HepG2 (cell line): ENCODE measurements at regions not wholly inside any gene's neighbourhood (a gene's known extent, or its start where the extent isn't known, plus 50 kb on each side); places are given as distances from the start of the nearest gene placed in this dataset.

Experiments
- ATAC-seq: fragments of 200-7000 bp; cut with Tn5 transposase; 3 replicates; pipeline ENCODE4 v1.9.1; 2020; ENCODE audit warnings: mild to moderate bottlenecking, moderate library complexity
- BruUV-seq: library from RNA; stranded (reverse); fragments of 400-500 nt; replicated peaks from 2 replicates; lab custom pipeline; 2021; lab: Mats Ljungman, UMichigan
- CTCF ChIA-PET: fragments of 300-600 bp; formaldehyde crosslinking; extraction: SDS; loops from one replicate; lab custom pipeline; 2021; ENCODE audit warnings: low total read pairs, inconsistent platforms, low intra/inter-chr PET ratio; lab: Yijun Ruan, JAX
- POLR2A ChIA-PET: fragments of 350-600 bp; sonication (Branson Sonifier 250); formaldehyde crosslinking; loops from one replicate; lab custom pipeline; 2020; ENCODE audit warnings: antibody characterized with exemption, inconsistent platforms; lab: Yijun Ruan, JAX
- DNase-seq: peaks from one replicate; pipeline ENCODE4 v3.0.0-alpha.2; 2015; ENCODE audit warnings: low spot score
- FAIRE-seq: peaks from 3 replicates; lab custom pipeline; 2011; peaks lifted over from hg19 to GRCh38; lab: Jason Lieb, UNC
- H2AFZ ChIP-seq: one replicate; pipeline ENCODE4 v1.6.1; 2011; ENCODE audit warnings: low read length, inconsistent platforms
- H3K27ac ChIP-seq: fragments of 300-600 bp; 3 replicates; pipeline ENCODE4 v1.8.0; 2011; ENCODE audit warnings: mixed run types, mild to moderate bottlenecking, mixed read lengths, low read length, inconsistent platforms; ENCODE audit not compliant: insufficient read depth; ENCODE audit errors: extremely low read length
- H3K27me3 ChIP-seq, 2 experiments: fragments of 200-600 bp in 1 of 2; 2 replicates in 1 of 2; 3 replicates in 1 of 2; pipeline versions ENCODE4 v1.6.0 to v1.8.0; 2011; ENCODE audit warnings: low read length in 2 of 2, mild to moderate bottlenecking in 2 of 2, moderate library complexity in 2 of 2, inconsistent platforms in 1 of 2; ENCODE audit not compliant: insufficient read depth in 2 of 2, control insufficient read depth in 1 of 2
- H3K36me3 ChIP-seq, 2 experiments: fragments of 200-600 bp in 1 of 2; replicated peaks in 1 of 2; 2 replicates in 1 of 2; 3 replicates in 1 of 2; pipeline versions ENCODE4 v1.5.1 to v1.8.0; 2011; ENCODE audit warnings: low read length in 2 of 2, inconsistent platforms in 1 of 2; ENCODE audit not compliant: insufficient read depth in 2 of 2, control insufficient read depth in 1 of 2
- H3K4me1 ChIP-seq: 2 replicates; pipeline ENCODE4 v1.5.1; 2012; ENCODE audit warnings: low read length, inconsistent platforms; ENCODE audit not compliant: insufficient read depth
- H3K4me2 ChIP-seq: 2 replicates; pipeline ENCODE4 v1.6.0; 2011; ENCODE audit warnings: low read depth, low read length, inconsistent platforms
- H3K4me3 ChIP-seq, 3 experiments: fragments of 200-600 bp in 1 of 3; sonication (generic), shearing (Covaris generic) in 1 of 3; replicated peaks in 1 of 3; 2 replicates each; pipeline ENCODE4 v1.5.1; 2011 to 2016; ENCODE audit warnings: low read length in 3 of 3, inconsistent platforms in 2 of 3, low read depth in 2 of 3, mild to moderate bottlenecking in 2 of 3, control low read depth in 1 of 3, mixed read lengths in 1 of 3; ENCODE audit not compliant: insufficient read depth in 1 of 3
- H3K79me2 ChIP-seq: one replicate; pipeline ENCODE4 v1.6.1; 2011; ENCODE audit warnings: low read length, inconsistent platforms; ENCODE audit not compliant: insufficient read depth
- H3K9ac ChIP-seq: 2 replicates; pipeline ENCODE4 v1.6.0; 2011; ENCODE audit warnings: mild to moderate bottlenecking, low read depth, low read length, inconsistent platforms; ENCODE audit not compliant: insufficient read depth
- H3K9me3 ChIP-seq: 2 replicates; pipeline ENCODE4 v1.5.1; 2012; ENCODE audit warnings: mild to moderate bottlenecking, low read length
- H4K20me1 ChIP-seq: 2 replicates; pipeline ENCODE4 v1.6.0; 2011; ENCODE audit warnings: inconsistent platforms, mild to moderate bottlenecking, low read length, moderate library complexity; ENCODE audit not compliant: insufficient read depth
- AGO2 ChIP-seq: fragments of 200-400 bp; formaldehyde crosslinking; optimal IDR thresholded peaks from 2 replicates; pipeline ENCODE3; 2017; ENCODE audit warnings: mild to moderate bottlenecking, low read depth, low read length, moderate library complexity
- CREB1 ChIP-seq, 2 experiments: fragments of 450-650 bp in 1 of 2; IDR thresholded peaks; 2 replicates each; pipeline ENCODE4 v1.6.1; 2016 to 2017; ENCODE audit warnings: control low read depth in 1 of 2, mild to moderate bottlenecking in 1 of 2, missing compliant biosample characterization in 1 of 2, missing genetic modification characterization in 1 of 2
- ELF1 ChIP-seq: sonication (generic); formaldehyde crosslinking; IDR thresholded peaks from 2 replicates; pipeline ENCODE4 v1.4.0; 2020; ENCODE audit warnings: missing genetic modification reagents
- MAFF ChIP-seq: IDR thresholded peaks from 2 replicates; pipeline ENCODE4 v1.6.1; 2011; ENCODE audit warnings: low read depth, low read length, improper control_type of control experiment
- MAFK ChIP-seq, 2 experiments: IDR thresholded peaks in 1 of 2; conservative IDR thresholded peaks in 1 of 2; 2 replicates each; pipeline ENCODE4 v1.6.1; 2011; ENCODE audit warnings: improper control_type of control experiment in 2 of 2, low read length in 2 of 2
- MTA1 ChIP-seq: sonication (generic); formaldehyde crosslinking; IDR thresholded peaks from 2 replicates; pipeline ENCODE4 v1.4.0; 2020; ENCODE audit warnings: missing genetic modification reagents, mild to moderate bottlenecking, borderline replicate concordance
- SMC3 ChIP-seq: IDR thresholded peaks from 2 replicates; pipeline ENCODE4 v1.6.1; 2011; ENCODE audit warnings: low read length, improper control_type of control experiment
- in situ Hi-C: cut with HindIII; loops from 2 replicates; pipeline ENCODE4 v1.10.0; 2017; ENCODE audit warnings: low pct_unique_long_range_greater_than_20kb; ENCODE audit not compliant: extremely low pct_ligation_motif_present
- intact Hi-C: fragments of 100-400 bp; cut with micrococcal nuclease; formaldehyde crosslinking; loops from one replicate; pipeline ENCODE4 v1.10.0; 2022; ENCODE audit not compliant: unreplicated experiment
- TF ChIP-seq, protein P1 (sequence below): sonication (generic); formaldehyde crosslinking; IDR thresholded peaks from 2 replicates; pipeline ENCODE4 v1.4.0; 2020; ENCODE audit warnings: missing genetic modification reagents, mild to moderate bottlenecking, borderline replicate concordance
- TF ChIP-seq, protein P2 (sequence below): sonication (generic); formaldehyde crosslinking; IDR thresholded peaks from 2 replicates; pipeline ENCODE4 v1.5.0; 2020; ENCODE audit warnings: missing genetic modification reagents
- TF ChIP-seq, protein P3 (sequence below): sonication (generic); formaldehyde crosslinking; IDR thresholded peaks from 2 replicates; pipeline ENCODE4 v1.4.0; 2020; ENCODE audit warnings: missing genetic modification reagents, low read depth, mild to moderate bottlenecking, borderline replicate concordance
- TF ChIP-seq, protein P4 (sequence below): sonication (generic); formaldehyde crosslinking; IDR thresholded peaks from 2 replicates; pipeline ENCODE4 v1.4.0; 2020; ENCODE audit warnings: missing genetic modification reagents
- TF ChIP-seq, protein P5 (sequence below): sonication (generic); formaldehyde crosslinking; IDR thresholded peaks from 2 replicates; pipeline ENCODE4 v1.4.0; 2020; ENCODE audit warnings: missing genetic modification reagents

DNA sequence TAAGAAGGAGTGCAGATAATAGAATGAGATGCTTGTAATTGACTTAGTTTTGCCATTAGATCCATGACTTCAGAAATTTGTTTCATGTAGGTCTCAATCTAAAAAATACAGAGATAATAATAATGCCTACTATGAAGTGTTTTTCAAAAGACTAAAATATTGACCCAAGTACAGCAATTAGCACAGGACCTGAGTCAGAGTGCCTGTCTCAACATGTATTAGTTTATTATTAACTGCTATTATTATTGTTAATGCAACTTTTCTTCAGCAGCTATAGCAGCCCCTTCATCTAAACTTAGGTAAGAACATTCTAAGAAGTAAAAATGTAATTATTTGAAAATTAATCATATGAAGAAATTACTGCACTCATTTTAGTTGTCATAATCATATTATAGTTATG is 82.9 kb upstream of the HGF start (continued):
- TF ChIP-seq, protein P1, sequence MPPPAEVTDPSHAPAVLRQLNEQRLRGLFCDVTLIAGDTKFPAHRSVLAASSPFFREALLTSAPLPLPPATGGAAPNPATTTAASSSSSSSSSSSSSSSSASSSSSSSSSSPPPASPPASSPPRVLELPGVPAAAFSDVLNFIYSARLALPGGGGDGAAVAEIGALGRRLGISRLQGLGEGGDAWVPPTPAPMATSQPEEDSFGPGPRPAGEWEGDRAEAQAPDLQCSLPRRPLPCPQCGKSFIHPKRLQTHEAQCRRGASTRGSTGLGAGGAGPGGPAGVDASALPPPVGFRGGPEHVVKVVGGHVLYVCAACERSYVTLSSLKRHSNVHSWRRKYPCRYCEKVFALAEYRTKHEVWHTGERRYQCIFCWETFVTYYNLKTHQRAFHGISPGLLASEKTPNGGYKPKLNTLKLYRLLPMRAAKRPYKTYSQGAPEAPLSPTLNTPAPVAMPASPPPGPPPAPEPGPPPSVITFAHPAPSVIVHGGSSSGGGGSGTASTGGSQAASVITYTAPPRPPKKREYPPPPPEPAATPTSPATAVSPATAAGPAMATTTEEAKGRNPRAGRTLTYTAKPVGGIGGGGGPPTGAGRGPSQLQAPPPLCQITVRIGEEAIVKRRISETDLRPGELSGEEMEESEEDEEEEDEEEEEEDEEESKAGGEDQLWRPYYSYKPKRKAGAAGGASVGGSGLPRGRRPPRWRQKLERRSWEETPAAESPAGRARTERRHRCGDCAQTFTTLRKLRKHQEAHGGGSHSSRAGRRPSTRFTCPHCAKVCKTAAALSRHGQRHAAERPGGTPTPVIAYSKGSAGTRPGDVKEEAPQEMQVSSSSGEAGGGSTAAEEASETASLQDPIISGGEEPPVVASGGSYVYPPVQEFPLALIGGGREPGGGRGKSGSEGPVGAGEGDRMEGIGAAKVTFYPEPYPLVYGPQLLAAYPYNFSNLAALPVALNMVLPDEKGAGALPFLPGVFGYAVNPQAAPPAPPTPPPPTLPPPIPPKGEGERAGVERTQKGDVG (CRISPR knock-in tag) = no peak
- TF ChIP-seq MTA1 (CRISPR knock-in tag) = no peak
- TF ChIP-seq, protein P2, sequence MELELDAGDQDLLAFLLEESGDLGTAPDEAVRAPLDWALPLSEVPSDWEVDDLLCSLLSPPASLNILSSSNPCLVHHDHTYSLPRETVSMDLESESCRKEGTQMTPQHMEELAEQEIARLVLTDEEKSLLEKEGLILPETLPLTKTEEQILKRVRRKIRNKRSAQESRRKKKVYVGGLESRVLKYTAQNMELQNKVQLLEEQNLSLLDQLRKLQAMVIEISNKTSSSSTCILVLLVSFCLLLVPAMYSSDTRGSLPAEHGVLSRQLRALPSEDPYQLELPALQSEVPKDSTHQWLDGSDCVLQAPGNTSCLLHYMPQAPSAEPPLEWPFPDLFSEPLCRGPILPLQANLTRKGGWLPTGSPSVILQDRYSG = no peak
- TF ChIP-seq AGO2 = no peak
- TF ChIP-seq SMC3 = no peak
- no peak for TF ChIP-seq ELF1 (CRISPR knock-in tag)
- TF ChIP-seq, protein P3, sequence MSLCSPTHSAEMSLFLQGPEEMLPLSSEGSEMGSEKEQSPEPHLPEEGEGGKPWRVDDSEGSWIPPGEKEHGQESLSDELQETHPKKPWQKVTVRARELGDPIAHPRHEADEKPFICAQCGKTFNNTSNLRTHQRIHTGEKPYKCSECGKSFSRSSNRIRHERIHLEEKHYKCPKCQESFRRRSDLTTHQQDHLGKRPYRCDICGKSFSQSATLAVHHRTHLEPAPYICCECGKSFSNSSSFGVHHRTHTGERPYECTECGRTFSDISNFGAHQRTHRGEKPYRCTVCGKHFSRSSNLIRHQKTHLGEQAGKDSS = no peak
- TF ChIP-seq, protein P4, sequence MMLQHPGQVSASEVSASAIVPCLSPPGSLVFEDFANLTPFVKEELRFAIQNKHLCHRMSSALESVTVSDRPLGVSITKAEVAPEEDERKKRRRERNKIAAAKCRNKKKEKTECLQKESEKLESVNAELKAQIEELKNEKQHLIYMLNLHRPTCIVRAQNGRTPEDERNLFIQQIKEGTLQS (CRISPR knock-in tag) = no peak

DNA sequence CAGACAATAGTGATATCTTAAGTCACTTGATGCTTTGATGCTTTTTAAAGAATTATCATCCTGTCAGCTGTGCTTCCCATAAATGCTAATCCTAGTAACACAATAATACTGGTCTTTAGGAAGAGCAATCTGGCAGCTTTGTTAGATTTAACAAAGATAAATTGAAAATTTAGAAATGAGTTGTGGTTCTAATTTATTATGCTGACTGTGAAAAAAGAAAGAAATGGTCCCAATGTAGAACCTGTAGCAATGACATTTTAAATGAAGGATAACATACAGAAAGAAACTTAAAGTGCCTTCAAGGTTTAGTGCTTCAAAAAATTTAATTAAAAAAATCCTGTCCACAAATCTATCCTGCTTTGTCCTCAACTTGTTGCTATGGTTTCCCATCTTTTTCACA is 81.6 kb upstream of the HGF start:
- intact Hi-C loops (no loop called here), in situ Hi-C loops (no loop called here)
- Histone ChIP-seq H3K4me2 (no peak overlapping the region), H3K9ac (no peak overlapping the region), H3K4me3 (no peak overlapping the region), H3K79me2 (no peaks in the 10 kb centered on the region), H4K20me1 (no peaks in the 10 kb centered on the region), H3K36me3 (no peaks in the 10 kb centered on the region), H3K9me3 (no peaks in the 10 kb centered on the region), H3K27me3 (no peaks in the 10 kb centered on the region), H2AFZ (no peak overlapping the region), H3K27ac (no peak overlapping the region), H3K4me1 (no peaks in the 10 kb centered on the region)
- ATAC-seq = no peak
- ChIA-PET CTCF (no interaction called here), POLR2A (no interaction called here)
- no peak for DNase-seq
- BruUV-seq = no TSS peak
- TF ChIP-seq MAFF = 0 out of 2 replicates have a peak, but pooled peaks have one; percentile 29
- no peak for TF ChIP-seq CREB1 (IDR thresholded peaks at IDR 0.05)
- TF ChIP-seq CREB1 (CRISPR knock-in tag; IDR thresholded peaks at IDR 0.05) = no peak
- TF ChIP-seq, protein P5, sequence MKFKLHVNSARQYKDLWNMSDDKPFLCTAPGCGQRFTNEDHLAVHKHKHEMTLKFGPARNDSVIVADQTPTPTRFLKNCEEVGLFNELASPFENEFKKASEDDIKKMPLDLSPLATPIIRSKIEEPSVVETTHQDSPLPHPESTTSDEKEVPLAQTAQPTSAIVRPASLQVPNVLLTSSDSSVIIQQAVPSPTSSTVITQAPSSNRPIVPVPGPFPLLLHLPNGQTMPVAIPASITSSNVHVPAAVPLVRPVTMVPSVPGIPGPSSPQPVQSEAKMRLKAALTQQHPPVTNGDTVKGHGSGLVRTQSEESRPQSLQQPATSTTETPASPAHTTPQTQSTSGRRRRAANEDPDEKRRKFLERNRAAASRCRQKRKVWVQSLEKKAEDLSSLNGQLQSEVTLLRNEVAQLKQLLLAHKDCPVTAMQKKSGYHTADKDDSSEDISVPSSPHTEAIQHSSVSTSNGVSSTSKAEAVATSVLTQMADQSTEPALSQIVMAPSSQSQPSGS (CRISPR knock-in tag) = no peak
- TF ChIP-seq MAFK (conservative IDR thresholded peaks at IDR 0.05 in 1 of 2, IDR thresholded peaks at IDR 0.05 in 1 of 2; ENCODE audit: low read length in 2 of 2) = peak in 1 of 2 experiments; percentile 65; a peak in 2 of 4 replicates
- FAIRE-seq = no peak
